ENCODE measurements at regions not wholly inside any gene's neighbourhood (a gene's known extent, or its start where the extent isn't known, plus 50 kb on each side); places are given as distances from the start of the nearest gene placed in this dataset.
A peak's percentile ranks its signal among the peaks of the same experiment; 100 is the strongest.

- no peaks in the 10 kb centered on the region for H3K9me3 Mint-ChIP-seq (ENCODE audit: unreplicated experiment)
- no peak overlapping the region for H3K4me3 Mint-ChIP-seq (ENCODE audit: unreplicated experiment)
- peaks cover 25% of the 10 kb centered on the region for H3K4me1 Mint-ChIP-seq (ENCODE audit: unreplicated experiment)
- TF ChIP-seq, protein P1, sequence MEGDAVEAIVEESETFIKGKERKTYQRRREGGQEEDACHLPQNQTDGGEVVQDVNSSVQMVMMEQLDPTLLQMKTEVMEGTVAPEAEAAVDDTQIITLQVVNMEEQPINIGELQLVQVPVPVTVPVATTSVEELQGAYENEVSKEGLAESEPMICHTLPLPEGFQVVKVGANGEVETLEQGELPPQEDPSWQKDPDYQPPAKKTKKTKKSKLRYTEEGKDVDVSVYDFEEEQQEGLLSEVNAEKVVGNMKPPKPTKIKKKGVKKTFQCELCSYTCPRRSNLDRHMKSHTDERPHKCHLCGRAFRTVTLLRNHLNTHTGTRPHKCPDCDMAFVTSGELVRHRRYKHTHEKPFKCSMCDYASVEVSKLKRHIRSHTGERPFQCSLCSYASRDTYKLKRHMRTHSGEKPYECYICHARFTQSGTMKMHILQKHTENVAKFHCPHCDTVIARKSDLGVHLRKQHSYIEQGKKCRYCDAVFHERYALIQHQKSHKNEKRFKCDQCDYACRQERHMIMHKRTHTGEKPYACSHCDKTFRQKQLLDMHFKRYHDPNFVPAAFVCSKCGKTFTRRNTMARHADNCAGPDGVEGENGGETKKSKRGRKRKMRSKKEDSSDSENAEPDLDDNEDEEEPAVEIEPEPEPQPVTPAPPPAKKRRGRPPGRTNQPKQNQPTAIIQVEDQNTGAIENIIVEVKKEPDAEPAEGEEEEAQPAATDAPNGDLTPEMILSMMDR (IDR thresholded peaks at IDR 0.05; ENCODE audit: unreplicated experiment), result no peak
- DNase-seq (ENCODE audit: low spot score), result no peak
- H3K27ac Mint-ChIP-seq (ENCODE audit: unreplicated experiment), result no peak overlapping the region
- H3K36me3 Mint-ChIP-seq (ENCODE audit: low read depth, unreplicated experiment), result no peaks in the 10 kb centered on the region
- H3K27me3 Mint-ChIP-seq (ENCODE audit: unreplicated experiment), result peaks cover 2% of the 10 kb centered on the region
Measured at GRCh38 chr16:87114832-87115231, 202.4 kb downstream of the C16orf95 start.

- Mint-ChIP-seq H3K27ac (ENCODE audit: unreplicated experiment) (no peak overlapping the region), H3K9me3 (ENCODE audit: unreplicated experiment) (no peaks in the 10 kb centered on the region), H3K4me3 (ENCODE audit: unreplicated experiment) (no peak overlapping the region), H3K36me3 (ENCODE audit: low read depth, unreplicated experiment) (no peaks in the 10 kb centered on the region), H3K4me1 (ENCODE audit: unreplicated experiment) (peaks cover 29% of the 10 kb centered on the region), H3K27me3 (ENCODE audit: unreplicated experiment) (peaks cover 2% of the 10 kb centered on the region)
- TF ChIP-seq, protein P1 (IDR thresholded peaks at IDR 0.05; ENCODE audit: unreplicated experiment), result no peak
- no peak for DNase-seq (ENCODE audit: low spot score)
Measured at GRCh38 chr16:87115646-87116045, 201.5 kb downstream of the C16orf95 start.

DNA sequence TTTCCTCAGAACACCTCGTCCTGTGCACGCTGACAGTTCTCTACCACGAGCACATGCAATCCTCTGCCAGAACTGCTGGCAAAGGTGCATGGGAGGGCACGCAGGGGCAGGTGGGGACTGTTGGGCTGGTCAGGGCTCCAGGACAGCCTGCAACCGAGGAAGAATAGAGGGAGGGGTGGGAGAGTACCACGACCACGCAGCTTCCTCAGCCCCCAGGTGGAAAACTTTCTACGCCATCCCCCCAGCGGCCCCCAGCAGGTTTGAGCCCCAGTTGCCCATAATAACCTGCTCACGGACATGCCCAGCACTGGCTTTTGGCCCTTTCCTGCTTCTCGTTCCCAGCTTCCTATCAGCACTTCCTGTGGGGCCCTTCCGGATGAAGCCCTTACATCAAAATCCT is 199.3 kb downstream of the C16orf95 start:
- peaks cover 2% of the 10 kb centered on the region for H3K27me3 Mint-ChIP-seq (ENCODE audit: unreplicated experiment)
- H3K27ac Mint-ChIP-seq (ENCODE audit: unreplicated experiment), result peak overlapping the region; percentile 80
- H3K4me1 Mint-ChIP-seq (ENCODE audit: unreplicated experiment), result peaks cover 29% of the 10 kb centered on the region
- H3K4me3 Mint-ChIP-seq (ENCODE audit: unreplicated experiment), result no peak overlapping the region
- H3K9me3 Mint-ChIP-seq (ENCODE audit: unreplicated experiment), result no peaks in the 10 kb centered on the region
- DNase-seq (ENCODE audit: low spot score), result peak; percentile 30
- TF ChIP-seq, protein P1 (IDR thresholded peaks at IDR 0.05; ENCODE audit: unreplicated experiment), result no peak
- no peaks in the 10 kb centered on the region for H3K36me3 Mint-ChIP-seq (ENCODE audit: low read depth, unreplicated experiment)

DNA sequence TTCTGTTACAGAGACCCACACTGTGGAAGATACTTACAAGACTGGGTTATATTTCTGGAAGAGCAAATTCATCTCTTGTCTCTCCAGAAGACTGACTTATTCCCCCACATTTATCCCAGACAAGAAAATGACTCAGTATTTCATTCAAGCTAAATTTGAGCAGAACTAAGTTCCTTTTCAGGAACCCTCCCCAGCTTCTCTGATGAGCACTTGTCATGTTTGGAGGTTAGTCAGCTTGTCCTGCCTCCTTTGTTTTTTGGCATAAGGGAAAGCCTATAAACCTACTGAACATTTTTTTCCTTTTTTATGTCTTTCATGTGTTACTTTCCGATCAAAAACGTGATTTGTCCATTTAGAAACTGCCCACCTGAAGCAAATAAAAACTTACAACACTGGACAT is 198.0 kb downstream of the C16orf95 start:
- H3K27ac Mint-ChIP-seq (ENCODE audit: unreplicated experiment), result peak overlapping the region; percentile 72
- no peaks in the 10 kb centered on the region for H3K9me3 Mint-ChIP-seq (ENCODE audit: unreplicated experiment)
- no peaks in the 10 kb centered on the region for H3K36me3 Mint-ChIP-seq (ENCODE audit: low read depth, unreplicated experiment)

GRCh38 chr16:87119748-87120147 is 197.4 kb downstream of the C16orf95 start:
- Mint-ChIP-seq H3K4me3 (ENCODE audit: unreplicated experiment) (no peak overlapping the region), H3K27me3 (ENCODE audit: unreplicated experiment) (peaks cover 6% of the 10 kb centered on the region), H3K4me1 (ENCODE audit: unreplicated experiment) (peaks cover 29% of the 10 kb centered on the region), H3K36me3 (ENCODE audit: low read depth, unreplicated experiment) (no peaks in the 10 kb centered on the region), H3K27ac (ENCODE audit: unreplicated experiment) (peak overlapping the region; percentile 72), H3K9me3 (ENCODE audit: unreplicated experiment) (no peaks in the 10 kb centered on the region)
- DNase-seq (ENCODE audit: low spot score), result no peak
- TF ChIP-seq, protein P1 (IDR thresholded peaks at IDR 0.05; ENCODE audit: unreplicated experiment), result no peak

More for the DNA sequence above, 198.0 kb downstream of the C16orf95 start:
- TF ChIP-seq, protein P1 (IDR thresholded peaks at IDR 0.05; ENCODE audit: unreplicated experiment), result no peak
- Mint-ChIP-seq H3K27me3 (ENCODE audit: unreplicated experiment) (peaks cover 6% of the 10 kb centered on the region), H3K4me1 (ENCODE audit: unreplicated experiment) (peaks cover 29% of the 10 kb centered on the region), H3K4me3 (ENCODE audit: unreplicated experiment) (no peak overlapping the region)
- no peak for DNase-seq (ENCODE audit: low spot score)

All from endothelial cell (in vitro differentiated cells).